Psoas muscle (tissue), 7 donors: ENCODE measurements at regions not wholly inside any gene's neighbourhood (a gene's known extent, or its start where the extent isn't known, plus 50 kb on each side); places are given as distances from the start of the nearest gene placed in this dataset.

Experiments
- ATAC-seq, 4 donors: fragments of 200-7000 bp; cut with Tn5 transposase; one replicate each; pipeline ENCODE4 v1.9.1; 2020; ENCODE audit warnings: moderate library complexity in 3 of 4, mild to moderate bottlenecking in 2 of 4
- DNase-seq, 2 donors: peaks; one replicate each; pipeline ENCODE4 v3.0.0-alpha.2; 2020
- H3K27ac ChIP-seq: fragments of 200-600 bp; one replicate; pipeline ENCODE4 v1.8.0; 2022
- H3K27me3 ChIP-seq, 3 donors: fragments of 200-600 bp in 1 of 3; one replicate each; pipeline versions ENCODE4 v1.6.1 to v1.8.0; 2013 to 2022; ENCODE audit warnings: low read length in 2 of 3, mild to moderate bottlenecking in 2 of 3, moderate library complexity in 1 of 3; ENCODE audit not compliant: insufficient read depth in 3 of 3
- H3K36me3 ChIP-seq, 2 donors: fragments of 200-600 bp in 1 of 2; one replicate each; pipeline versions ENCODE4 v1.6.1 to v1.8.0; 2013 to 2022; ENCODE audit warnings: low read depth in 1 of 2, mild to moderate bottlenecking in 1 of 2, moderate library complexity in 1 of 2; ENCODE audit not compliant: insufficient read depth in 1 of 2
- H3K4me1 ChIP-seq: fragments of 200-600 bp; one replicate; pipeline ENCODE4 v1.8.0; 2022
- H3K4me3 ChIP-seq: fragments of 200-600 bp; one replicate; pipeline ENCODE4 v1.8.0; 2022; ENCODE audit warnings: mild to moderate bottlenecking
- H3K9me3 ChIP-seq: fragments of 200-600 bp; one replicate; pipeline ENCODE4 v1.8.0; 2022
- WGBS, 3 donors: extraction: QIAGEN DNeasy Blood & Tissue Kit; methylation state at CpG; one replicate each; pipeline versions ENCODE4 v1.1.6 to v1.1.7; 2013; 5-methylcytosine and 5-hydroxymethylcytosine counted together
- intact Hi-C, 2 donors: fragments of 100-400 bp; cut with DNase I; formaldehyde crosslinking; loops; one replicate each; pipeline versions ENCODE4 v1.11.0 to v1.14.2; 2022
- TF ChIP-seq, protein P1 (sequence below): fragments of 200-600 bp; IDR thresholded peaks from one replicate; pipeline ENCODE4 v1.8.0; 2022; ENCODE audit warnings: antibody characterized with exemption
- donor health status: healthy with polysubstance abuse.
- donor health status: DM: no; HTN: no; CAD: no; lungs with moderate emphysema.
- donor health status: Bipolar disorder and iron deficiency.
- donor health status: healthy.
- donor health status: DM: yes; HTN: yes; CAD: no.
- donor health status: DM: no; HTN: no; CAD: no.
- donor health status: DM: yes; HTN: yes; CAD: no.

DNA sequence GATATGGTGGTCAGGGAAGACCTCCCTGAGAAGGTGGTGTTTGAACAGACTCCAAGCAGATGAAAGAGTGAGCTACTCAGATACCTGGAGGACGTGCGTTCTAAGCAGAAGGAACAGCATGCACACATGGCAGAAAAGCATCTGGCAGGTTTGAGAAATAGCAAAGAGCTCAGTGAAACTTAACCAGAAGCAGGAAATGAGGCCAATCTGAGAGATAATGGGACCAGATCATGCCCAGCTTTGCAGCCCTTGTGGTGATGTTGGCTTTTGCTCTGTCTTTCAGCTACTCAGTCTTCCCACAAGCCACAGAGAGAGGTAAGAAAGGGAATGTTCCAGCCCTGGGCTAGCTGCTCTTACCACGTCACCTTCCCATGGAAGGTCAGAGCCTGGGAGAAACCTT lies 176.3 kb upstream of the GSC start:
- H3K9me3 ChIP-seq = no peaks in the 10 kb centered on the region
- DNase-seq (no peak), ATAC-seq (no peak)
- H3K27me3 ChIP-seq = no peaks in the 10 kb centered on the region
- TF ChIP-seq, protein P1, sequence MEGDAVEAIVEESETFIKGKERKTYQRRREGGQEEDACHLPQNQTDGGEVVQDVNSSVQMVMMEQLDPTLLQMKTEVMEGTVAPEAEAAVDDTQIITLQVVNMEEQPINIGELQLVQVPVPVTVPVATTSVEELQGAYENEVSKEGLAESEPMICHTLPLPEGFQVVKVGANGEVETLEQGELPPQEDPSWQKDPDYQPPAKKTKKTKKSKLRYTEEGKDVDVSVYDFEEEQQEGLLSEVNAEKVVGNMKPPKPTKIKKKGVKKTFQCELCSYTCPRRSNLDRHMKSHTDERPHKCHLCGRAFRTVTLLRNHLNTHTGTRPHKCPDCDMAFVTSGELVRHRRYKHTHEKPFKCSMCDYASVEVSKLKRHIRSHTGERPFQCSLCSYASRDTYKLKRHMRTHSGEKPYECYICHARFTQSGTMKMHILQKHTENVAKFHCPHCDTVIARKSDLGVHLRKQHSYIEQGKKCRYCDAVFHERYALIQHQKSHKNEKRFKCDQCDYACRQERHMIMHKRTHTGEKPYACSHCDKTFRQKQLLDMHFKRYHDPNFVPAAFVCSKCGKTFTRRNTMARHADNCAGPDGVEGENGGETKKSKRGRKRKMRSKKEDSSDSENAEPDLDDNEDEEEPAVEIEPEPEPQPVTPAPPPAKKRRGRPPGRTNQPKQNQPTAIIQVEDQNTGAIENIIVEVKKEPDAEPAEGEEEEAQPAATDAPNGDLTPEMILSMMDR = no peak
- intact Hi-C loops = no loop called here
- no peaks in the 10 kb centered on the region for H3K36me3 ChIP-seq
- no peak overlapping the region for H3K27ac ChIP-seq
- no peak overlapping the region for H3K4me3 ChIP-seq
- 78 to 88% (median 83%) methylated on average over 3 of the region's 3 CpGs for WGBS, 3 donors
- no peaks in the 10 kb centered on the region for H3K4me1 ChIP-seq

DNA sequence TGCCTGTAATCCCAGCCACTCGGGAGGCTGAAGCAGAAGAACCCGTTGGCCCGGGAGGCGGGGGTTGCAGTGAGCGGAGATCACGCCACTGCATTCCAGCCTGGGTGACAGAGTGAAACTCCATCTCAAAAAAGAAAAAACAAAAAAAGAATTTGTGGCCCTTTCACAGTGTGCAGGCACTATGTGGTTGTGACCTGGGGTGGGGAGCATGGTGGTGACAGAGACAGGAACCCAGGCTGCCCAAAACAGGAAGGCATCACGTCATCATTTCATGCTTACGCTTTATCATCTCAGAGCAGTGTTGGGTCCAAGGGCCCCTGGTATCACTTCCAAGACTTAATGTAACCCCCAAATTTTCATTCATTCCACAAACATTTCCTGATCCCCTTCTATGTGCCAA lies 175.7 kb upstream of the GSC start:
- ATAC-seq = no peak

GRCh38 chr14:94944636-94945258 lies 174.8 kb upstream of the GSC start:
- no peaks in the 10 kb centered on the region for H3K9me3 ChIP-seq
- WGBS, 3 donors = 89 to 91% (median 90%) methylated on average over 7 of the region's 7 CpGs

More for the DNA sequence above, 175.7 kb upstream of the GSC start:
- H3K4me3 ChIP-seq = no peak overlapping the region
- 86 to 92% (median 91%) methylated on average over 8 of the region's 8 CpGs for WGBS, 3 donors
- no peak for DNase-seq
- no peaks in the 10 kb centered on the region for H3K9me3 ChIP-seq
- no peaks in the 10 kb centered on the region for H3K4me1 ChIP-seq
- intact Hi-C loops = no loop called here
- no peaks in the 10 kb centered on the region for H3K36me3 ChIP-seq
- H3K27me3 ChIP-seq = no peaks in the 10 kb centered on the region
- no peak overlapping the region for H3K27ac ChIP-seq
- TF ChIP-seq, protein P1 = no peak

DNA sequence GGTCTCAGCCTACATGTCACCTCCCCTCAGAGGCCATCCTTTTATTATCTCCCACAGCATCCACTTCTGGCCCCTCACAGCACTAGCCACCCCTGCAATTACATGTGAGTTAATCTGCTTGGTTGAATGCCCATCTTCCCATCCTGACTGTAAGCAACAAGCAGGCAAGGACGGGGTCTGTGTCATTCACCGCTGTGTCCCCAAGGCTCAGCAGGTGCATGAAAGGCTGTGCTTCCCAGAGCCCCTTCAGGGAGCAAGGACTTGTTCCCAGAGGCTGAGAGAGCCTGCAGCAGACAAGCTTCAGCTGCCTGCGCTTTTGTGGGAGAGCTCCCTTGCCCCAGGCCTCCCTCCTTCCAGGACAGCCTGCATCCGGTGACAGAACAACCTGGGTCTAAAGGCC lies 172.7 kb upstream of the GSC start:
- ATAC-seq (no peak), DNase-seq (no peak)
- Histone ChIP-seq H3K36me3 (no peaks in the 10 kb centered on the region), H3K27ac (no peak overlapping the region), H3K4me1 (no peaks in the 10 kb centered on the region), H3K4me3 (no peak overlapping the region), H3K27me3 (no peaks in the 10 kb centered on the region), H3K9me3 (no peaks in the 10 kb centered on the region)
- TF ChIP-seq, protein P1 = no peak
- intact Hi-C loops = no loop called here
- WGBS, 3 donors = 79 to 92% (median 86%) methylated on average over 4 of the region's 4 CpGs

More at GRCh38 chr14:94944636-94945258, 174.8 kb upstream of the GSC start:
- TF ChIP-seq, protein P1 = no peak
- Histone ChIP-seq H3K27me3 (no peaks in the 10 kb centered on the region), H3K27ac (no peak overlapping the region), H3K4me3 (no peak overlapping the region), H3K36me3 (no peaks in the 10 kb centered on the region), H3K4me1 (no peaks in the 10 kb centered on the region)
- no peak for DNase-seq
- ATAC-seq = no peak
- intact Hi-C loops = no loop called here

DNA sequence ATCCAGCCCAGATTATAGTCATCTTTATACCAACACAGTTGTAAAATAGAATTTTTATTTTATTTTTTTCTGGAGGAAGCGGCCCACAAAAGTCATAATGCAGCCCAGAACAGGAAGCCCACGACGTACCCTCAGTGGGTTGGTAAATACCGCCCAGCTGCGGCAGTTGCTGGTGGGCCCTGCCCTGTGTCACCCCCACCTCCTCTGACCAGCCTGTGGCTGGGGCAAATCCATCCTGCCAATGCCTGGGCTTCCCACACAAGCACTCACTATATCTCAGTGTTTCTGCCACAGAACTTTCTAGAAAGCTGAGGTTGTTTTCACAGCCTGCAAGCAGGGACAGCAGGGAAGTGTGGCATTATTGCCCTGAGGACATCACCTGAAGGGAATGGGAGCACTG lies 171.4 kb upstream of the GSC start:
- TF ChIP-seq, protein P1 = no peak

More for the DNA sequence above, 171.4 kb upstream of the GSC start:
- 92 to 97% (median 94%) methylated on average over 5 of the region's 5 CpGs for WGBS, 3 donors
- intact Hi-C loops = no loop called here
- DNase-seq (no peak), ATAC-seq (no peak)
- Histone ChIP-seq H3K4me3 (no peak overlapping the region), H3K9me3 (no peaks in the 10 kb centered on the region), H3K36me3 (no peaks in the 10 kb centered on the region), H3K27ac (no peak overlapping the region), H3K27me3 (peaks cover 0 to 5% (median 0%) of the 10 kb centered on the region in 3 donors), H3K4me1 (peaks cover 7% of the 10 kb centered on the region)
